ENCODE measurements at regions not wholly inside any gene's neighbourhood (a gene's known extent, or its start where the extent isn't known, plus 50 kb on each side); places are given as distances from the start of the nearest gene placed in this dataset.

- Histone ChIP-seq H3K4me1 (no peaks in the 10 kb centered on the region), H2AFZ (replicated peaks) (no peak overlapping the region), H3F3A (ENCODE audit: low read depth) (no peaks in the 10 kb centered on the region), H3K27me3 (no peaks in the 10 kb centered on the region), H3K4me2 (no peak overlapping the region), H3K4me3 (no peak overlapping the region), H4K20me1 (ENCODE audit: low read depth) (no peaks in the 10 kb centered on the region), H3K9me3 (ENCODE audit: low read depth) (no peaks in the 10 kb centered on the region), H3K9ac (no peak overlapping the region), H3K36me3 (no peaks in the 10 kb centered on the region), H3K27ac (no peak overlapping the region), H3K79me2 (ENCODE audit: low read depth) (no peaks in the 10 kb centered on the region)
- Mint-ChIP-seq H3K36me3 (no peaks in the 10 kb centered on the region), H3K4me3 (no peak overlapping the region), H3K27me3 (ENCODE audit: insufficient read depth, low read depth) (peaks cover 6% of the 10 kb centered on the region), H3K4me1 (peaks cover 17% of the 10 kb centered on the region), H3K9me3 (no peaks in the 10 kb centered on the region), H3K27ac (no peak overlapping the region)
- no peak for TF ChIP-seq EZH2 (IDR thresholded peaks at IDR 0.05)
- no peak for TF ChIP-seq EZH2phosphoT487 (IDR thresholded peaks at IDR 0.05)
- TF ChIP-seq CTCF (IDR thresholded peaks at IDR 0.05) = no peak
- DNase-seq (ENCODE audit: low spot score) = no peak
These were observed 267.1 kb upstream of the TMTC4 start for GRCh38 chr13:100941377-100942368.

DNA sequence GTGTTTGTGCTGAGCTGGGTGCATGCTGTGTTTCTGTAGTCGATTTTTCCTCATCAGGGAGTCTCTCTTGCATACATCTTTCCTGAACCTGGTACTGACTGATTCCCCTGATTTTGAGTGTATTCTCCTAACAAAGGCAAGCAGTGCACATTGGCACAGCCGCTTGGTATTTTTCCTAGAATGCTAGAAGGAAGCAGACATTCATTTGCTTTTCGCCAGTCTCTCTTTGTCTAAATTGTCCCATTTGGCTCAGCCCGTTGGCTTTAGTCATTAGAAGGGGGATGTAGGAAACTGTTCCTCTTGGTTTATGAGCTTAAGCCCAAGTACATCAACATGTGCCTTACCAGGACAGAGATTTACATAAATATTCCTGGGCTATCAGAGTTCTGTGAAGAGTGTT, 266.1 kb upstream of the TMTC4 start:
- no peak overlapping the region for H3K4me3 ChIP-seq
- H3K27ac ChIP-seq = no peak overlapping the region
- no peak for DNase-seq (ENCODE audit: low spot score)
- H3K9ac ChIP-seq = no peak overlapping the region
- peaks cover 17% of the 10 kb centered on the region for H3K4me1 Mint-ChIP-seq
- no peaks in the 10 kb centered on the region for H3K79me2 ChIP-seq (ENCODE audit: low read depth)
- peak overlapping the region; percentile 12 for H2AFZ ChIP-seq (replicated peaks)
- no peaks in the 10 kb centered on the region for H3K27me3 ChIP-seq
- H4K20me1 ChIP-seq (ENCODE audit: low read depth) = no peaks in the 10 kb centered on the region
- H3K4me2 ChIP-seq = no peak overlapping the region
- no peaks in the 10 kb centered on the region for H3K36me3 ChIP-seq
- no peaks in the 10 kb centered on the region for H3F3A ChIP-seq (ENCODE audit: low read depth)
- H3K4me3 Mint-ChIP-seq = no peak overlapping the region
- no peaks in the 10 kb centered on the region for H3K9me3 Mint-ChIP-seq
- no peak for TF ChIP-seq EZH2 (IDR thresholded peaks at IDR 0.05)
- TF ChIP-seq EZH2phosphoT487 (IDR thresholded peaks at IDR 0.05) = no peak
- TF ChIP-seq CTCF (IDR thresholded peaks at IDR 0.05) = no peak
- H3K27me3 Mint-ChIP-seq (ENCODE audit: insufficient read depth, low read depth) = peaks cover 5% of the 10 kb centered on the region
- peak overlapping the region; percentile 18 for H3K27ac Mint-ChIP-seq
- H3K4me1 ChIP-seq = no peaks in the 10 kb centered on the region
- H3K36me3 Mint-ChIP-seq = no peaks in the 10 kb centered on the region
- H3K9me3 ChIP-seq (ENCODE audit: low read depth) = no peaks in the 10 kb centered on the region

GRCh38 chr13:100933841-100934240, 259.2 kb upstream of the TMTC4 start:
- no peak overlapping the region for H3K4me3 ChIP-seq
- H3K36me3 ChIP-seq = no peaks in the 10 kb centered on the region
- TF ChIP-seq EZH2 (IDR thresholded peaks at IDR 0.05) (no peak), CTCF (IDR thresholded peaks at IDR 0.05) (no peak), EZH2phosphoT487 (IDR thresholded peaks at IDR 0.05) (no peak)
- no peak overlapping the region for H3K4me3 Mint-ChIP-seq
- H3K9ac ChIP-seq = no peak overlapping the region
- no peak for DNase-seq (ENCODE audit: low spot score)
- no peaks in the 10 kb centered on the region for H4K20me1 ChIP-seq (ENCODE audit: low read depth)
- no peaks in the 10 kb centered on the region for H3F3A ChIP-seq (ENCODE audit: low read depth)
- no peak overlapping the region for H3K27ac Mint-ChIP-seq
- no peaks in the 10 kb centered on the region for H3K36me3 Mint-ChIP-seq
- H3K27me3 ChIP-seq = no peaks in the 10 kb centered on the region
- no peaks in the 10 kb centered on the region for H3K9me3 Mint-ChIP-seq
- no peak overlapping the region for H3K4me2 ChIP-seq
- no peaks in the 10 kb centered on the region for H3K9me3 ChIP-seq (ENCODE audit: low read depth)
- no peak overlapping the region for H2AFZ ChIP-seq (replicated peaks)
- no peaks in the 10 kb centered on the region for H3K4me1 ChIP-seq
- no peaks in the 10 kb centered on the region for H3K79me2 ChIP-seq (ENCODE audit: low read depth)
- H3K27me3 Mint-ChIP-seq (ENCODE audit: insufficient read depth, low read depth) = no peaks in the 10 kb centered on the region
- H3K27ac ChIP-seq = no peak overlapping the region
- H3K4me1 Mint-ChIP-seq = no peaks in the 10 kb centered on the region
